ENCODE measurements at regions not wholly inside any gene's neighbourhood (a gene's known extent, or its start where the extent isn't known, plus 50 kb on each side); places are given as distances from the start of the nearest gene placed in this dataset.

DNA sequence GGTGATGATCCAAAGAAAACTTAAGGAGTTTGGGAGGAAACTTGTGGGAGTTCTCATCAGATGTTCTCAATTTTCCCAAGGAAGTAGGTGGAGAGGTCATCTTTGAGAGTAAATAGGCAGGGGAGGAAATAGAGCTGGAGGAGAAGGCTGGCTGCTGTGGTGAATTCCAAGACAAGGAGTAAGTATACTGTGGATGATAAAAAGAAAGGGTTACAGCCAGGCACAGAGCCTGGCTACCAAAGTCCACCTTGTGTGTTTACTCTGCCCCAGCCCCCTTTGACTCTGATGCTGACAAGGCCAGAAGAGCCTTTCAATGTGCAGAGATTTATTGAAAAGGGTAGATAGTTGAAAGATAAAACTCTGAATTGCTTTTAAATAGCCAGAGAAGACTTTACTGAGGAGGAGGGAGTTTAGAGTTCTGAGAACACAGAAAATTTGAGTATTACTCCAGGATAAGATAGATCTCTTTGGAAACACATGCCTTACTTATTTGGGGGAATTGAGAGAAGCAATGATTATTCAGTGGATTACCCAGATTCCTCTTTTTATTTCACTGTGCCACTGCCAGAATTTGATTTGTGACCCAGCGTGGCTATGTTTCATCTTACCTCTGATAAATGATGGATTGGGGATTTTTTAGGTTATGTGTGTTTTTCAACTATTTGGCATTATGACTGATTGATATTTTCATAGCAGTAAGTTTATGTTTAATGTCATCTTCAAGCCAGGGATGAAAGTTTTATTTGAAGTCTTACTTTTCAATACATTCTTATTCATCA, 182.6 kb upstream of the JAG1 start:
- no peak for TF ChIP-seq CTCF (conservative IDR thresholded peaks at IDR 0.05; ENCODE audit: low read depth, low read length)
- no peak overlapping the region for H3K4me3 ChIP-seq (ENCODE audit: low read depth, low read length)
- no peak for DNase-seq (ENCODE audit: low read depth)

- no peak for TF ChIP-seq CTCF (conservative IDR thresholded peaks at IDR 0.05; ENCODE audit: low read depth, low read length)
These were observed 183.7 kb upstream of the JAG1 start for GRCh38 chr20:10857352-10858070.

GRCh38 chr20:10861090-10861489, 187.3 kb upstream of the JAG1 start:
- TF ChIP-seq CTCF (conservative IDR thresholded peaks at IDR 0.05; ENCODE audit: low read depth, low read length), result no peak
- DNase-seq (ENCODE audit: low read depth), result no peak
- no peak overlapping the region for H3K4me3 ChIP-seq (ENCODE audit: low read depth, low read length)

More at GRCh38 chr20:10857352-10858070, 183.7 kb upstream of the JAG1 start:
- no peak overlapping the region for H3K4me3 ChIP-seq (ENCODE audit: low read depth, low read length)
- peak; percentile 99 for DNase-seq (ENCODE audit: low read depth)

GRCh38 chr20:10861619-10862018, 187.8 kb upstream of the JAG1 start:
- no peak for TF ChIP-seq CTCF (conservative IDR thresholded peaks at IDR 0.05; ENCODE audit: low read depth, low read length)
- no peak for DNase-seq (ENCODE audit: low read depth)
- no peak overlapping the region for H3K4me3 ChIP-seq (ENCODE audit: low read depth, low read length)

GRCh38 chr20:10863337-10864060, 189.7 kb upstream of the JAG1 start:
- H3K4me3 ChIP-seq (ENCODE audit: low read depth, low read length), result peak overlapping the region; percentile 29
- TF ChIP-seq CTCF (conservative IDR thresholded peaks at IDR 0.05; ENCODE audit: low read depth, low read length), result no peak
- peak; percentile 90 for DNase-seq (ENCODE audit: low read depth)

- H3K4me3 ChIP-seq (ENCODE audit: low read depth, low read length), result peak overlapping the region; percentile 29
- no peak for TF ChIP-seq CTCF (conservative IDR thresholded peaks at IDR 0.05; ENCODE audit: low read depth, low read length)
- no peak for DNase-seq (ENCODE audit: low read depth)
These were observed 190.4 kb upstream of the JAG1 start for GRCh38 chr20:10864076-10864672.
